GM12875 (cell line): ENCODE measurements at regions not wholly inside any gene's neighbourhood (a gene's known extent, or its start where the extent isn't known, plus 50 kb on each side); places are given as distances from the start of the nearest gene placed in this dataset.
"Not testable (repeated sequence)": the region's sequence is repeated elsewhere in the genome, so short reads cannot be mapped to it uniquely, and the experiment has no call there.

Experiments
- H3K4me3 ChIP-seq: one replicate; pipeline ENCODE4 v1.5.1; 2011; ENCODE audit warnings: low read depth, low read length, control low read depth
- CTCF ChIP-seq: IDR thresholded peaks from 2 replicates; pipeline ENCODE4 v1.5.1; 2011; ENCODE audit warnings: low read depth, mild to moderate bottlenecking, control low read depth, inconsistent platforms, low read length, moderate library complexity, borderline replicate concordance; ENCODE audit not compliant: insufficient read depth

- H3K4me3 ChIP-seq = no peak overlapping the region
- TF ChIP-seq CTCF = no peak
These were observed 91.1 kb downstream of the TNFRSF13B start for GRCh38 chr17:16880843-16881230.

- TF ChIP-seq CTCF = no peak
- H3K4me3 ChIP-seq = no peak overlapping the region
These were observed 91.6 kb downstream of the TNFRSF13B start for GRCh38 chr17:16880121-16880842.

GRCh38 chr17:16879686-16880085, 92.2 kb downstream of the TNFRSF13B start:
- no peak for TF ChIP-seq CTCF
- no peak overlapping the region for H3K4me3 ChIP-seq

GRCh38 chr17:16878606-16879005, 93.3 kb downstream of the TNFRSF13B start:
- no peak overlapping the region for H3K4me3 ChIP-seq
- TF ChIP-seq CTCF = no peak

- H3K4me3 ChIP-seq = no peak overlapping the region
- TF ChIP-seq CTCF = no peak
These were observed 93.8 kb downstream of the TNFRSF13B start for GRCh38 chr17:16878084-16878483.

- TF ChIP-seq CTCF = no peak
- no peak overlapping the region for H3K4me3 ChIP-seq
These were observed 94.8 kb downstream of the TNFRSF13B start for GRCh38 chr17:16877099-16877498.

GRCh38 chr17:16875662-16876061, 96.3 kb downstream of the TNFRSF13B start:
- no peak for TF ChIP-seq CTCF

GRCh38 chr17:16874216-16874615, 97.7 kb downstream of the TNFRSF13B start:
- H3K4me3 ChIP-seq = not testable (repeated sequence)

More at GRCh38 chr17:16875662-16876061, 96.3 kb downstream of the TNFRSF13B start:
- no peak overlapping the region for H3K4me3 ChIP-seq
